ENCODE measurements at regions not wholly inside any gene's neighbourhood (a gene's known extent, or its start where the extent isn't known, plus 50 kb on each side); places are given as distances from the start of the nearest gene placed in this dataset.

- TF ChIP-seq CREB1 (CRISPR knock-in tag; IDR thresholded peaks at IDR 0.05; ENCODE audit: low read depth) (no peak), ETS1 (IDR thresholded peaks at IDR 0.05) (no peak), EZH2phosphoT487 (IDR thresholded peaks at IDR 0.05; ENCODE audit: unreplicated experiment) (no peak), NANOG (IDR thresholded peaks at IDR 0.05; ENCODE audit: borderline replicate concordance) (no peak)
- TF ChIP-seq, protein P1, sequence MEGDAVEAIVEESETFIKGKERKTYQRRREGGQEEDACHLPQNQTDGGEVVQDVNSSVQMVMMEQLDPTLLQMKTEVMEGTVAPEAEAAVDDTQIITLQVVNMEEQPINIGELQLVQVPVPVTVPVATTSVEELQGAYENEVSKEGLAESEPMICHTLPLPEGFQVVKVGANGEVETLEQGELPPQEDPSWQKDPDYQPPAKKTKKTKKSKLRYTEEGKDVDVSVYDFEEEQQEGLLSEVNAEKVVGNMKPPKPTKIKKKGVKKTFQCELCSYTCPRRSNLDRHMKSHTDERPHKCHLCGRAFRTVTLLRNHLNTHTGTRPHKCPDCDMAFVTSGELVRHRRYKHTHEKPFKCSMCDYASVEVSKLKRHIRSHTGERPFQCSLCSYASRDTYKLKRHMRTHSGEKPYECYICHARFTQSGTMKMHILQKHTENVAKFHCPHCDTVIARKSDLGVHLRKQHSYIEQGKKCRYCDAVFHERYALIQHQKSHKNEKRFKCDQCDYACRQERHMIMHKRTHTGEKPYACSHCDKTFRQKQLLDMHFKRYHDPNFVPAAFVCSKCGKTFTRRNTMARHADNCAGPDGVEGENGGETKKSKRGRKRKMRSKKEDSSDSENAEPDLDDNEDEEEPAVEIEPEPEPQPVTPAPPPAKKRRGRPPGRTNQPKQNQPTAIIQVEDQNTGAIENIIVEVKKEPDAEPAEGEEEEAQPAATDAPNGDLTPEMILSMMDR (conservative IDR thresholded peaks at IDR 0.05; ENCODE audit: low read depth in 2 of 2), result no peak
These were observed 1030.0 kb downstream of the SORCS1 start (continued) for GRCh38 chr10:106134326-106135000.

DNA sequence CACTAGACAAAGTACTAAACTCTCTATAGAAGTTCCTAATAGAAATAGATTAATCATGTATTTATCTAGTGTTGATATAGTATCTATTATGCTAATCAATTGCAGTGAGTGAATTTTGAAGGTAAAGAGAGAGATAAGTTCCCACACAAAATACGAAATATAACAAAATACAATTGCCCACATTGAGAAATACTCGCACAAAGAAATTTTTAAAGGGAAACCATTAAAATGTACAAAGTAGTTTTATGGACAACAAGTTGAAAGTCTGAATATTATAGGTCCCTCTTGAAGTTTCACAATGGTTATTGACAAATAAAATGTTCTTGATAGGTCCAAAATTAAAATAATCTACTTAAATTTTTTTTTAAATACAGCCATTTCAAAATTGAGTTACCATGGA lies 1031.1 kb downstream of the SORCS1 start:
- H3K27ac ChIP-seq (ENCODE audit: low read depth), result no peak overlapping the region
- ATAC-seq (no peak), DNase-seq (ENCODE audit: low spot score) (no peak)
- H3K27me3 ChIP-seq (ENCODE audit: insufficient read depth), result no peaks in the 10 kb centered on the region
- H3K4me3 ChIP-seq, result no peak overlapping the region
- no peaks in the 10 kb centered on the region for H3K9me2 ChIP-seq (ENCODE audit: insufficient read depth)
- Mint-ChIP-seq H3K36me3 (ENCODE audit: low read depth) (no peaks in the 10 kb centered on the region), H3K4me3 (no peak overlapping the region), H3K27ac (no peak overlapping the region), H3K4me1 (no peaks in the 10 kb centered on the region), H3K27me3 (ENCODE audit: insufficient read depth, low read depth, poor library complexity) (no peaks in the 10 kb centered on the region), H3K9me3 (no peaks in the 10 kb centered on the region)
- H3K79me2 ChIP-seq (replicated peaks; ENCODE audit: insufficient read depth), result no peaks in the 10 kb centered on the region
- H3K4me1 ChIP-seq (ENCODE audit: insufficient read depth), result no peaks in the 10 kb centered on the region
- H3K36me3 ChIP-seq (ENCODE audit: insufficient read depth), result no peaks in the 10 kb centered on the region
- H2AFZ ChIP-seq, result no peak overlapping the region
- H4K20me1 ChIP-seq (replicated peaks; ENCODE audit: insufficient read depth), result no peaks in the 10 kb centered on the region
- H3F3A ChIP-seq (replicated peaks; ENCODE audit: low read depth), result no peaks in the 10 kb centered on the region
- H3K4me2 ChIP-seq, result no peak overlapping the region
- TF ChIP-seq POLR2AphosphoS5 (IDR thresholded peaks at IDR 0.05; ENCODE audit: low read depth) (no peak), CREB1 (CRISPR knock-in tag; IDR thresholded peaks at IDR 0.05; ENCODE audit: low read depth) (no peak), REST (IDR thresholded peaks at IDR 0.05; ENCODE audit: unreplicated experiment) (no peak), ZNF462 (CRISPR knock-in tag; IDR thresholded peaks at IDR 0.05) (no peak), NANOG (IDR thresholded peaks at IDR 0.05; ENCODE audit: borderline replicate concordance) (no peak), EZH2 (IDR thresholded peaks at IDR 0.05; ENCODE audit: low read depth, unreplicated experiment) (no peak), ZNF114 (CRISPR knock-in tag; IDR thresholded peaks at IDR 0.05) (no peak)

All from GM23338 (cell line).